CD14-positive monocyte (primary cell): ENCODE measurements at regions not wholly inside any gene's neighbourhood (a gene's known extent, or its start where the extent isn't known, plus 50 kb on each side); places are given as distances from the start of the nearest gene placed in this dataset.

Source experiments
- DNase-seq, 3 donors: peaks; one replicate each; pipeline ENCODE4 v3.0.0-alpha.2; 2011 to 2022
- H2AFZ ChIP-seq: 2 replicates; pipeline ENCODE4 v1.6.0; 2012; ENCODE audit warnings: mild to moderate bottlenecking, low read depth, low read length, inconsistent platforms; ENCODE audit not compliant: insufficient read depth, poor library complexity, severe bottlenecking
- H3K27ac ChIP-seq, 2 donors: 1 replicate in 1 of 2; 2 replicates in 1 of 2; pipeline ENCODE4 v1.5.1; 2012 to 2013; ENCODE audit warnings: low read length in 2 of 2, control low read depth in 1 of 2, inconsistent platforms in 1 of 2, low read depth in 1 of 2, mild to moderate bottlenecking in 1 of 2
- H3K27me3 ChIP-seq, 2 donors: one replicate each; pipeline versions ENCODE4 v1.6.0 to v1.6.1; 2011 to 2013; ENCODE audit warnings: low read length in 2 of 2; ENCODE audit not compliant: control insufficient read depth in 2 of 2, insufficient read depth in 2 of 2
- H3K36me3 ChIP-seq, 2 donors: replicated peaks in 1 of 2; 1 replicate in 1 of 2; 2 replicates in 1 of 2; pipeline versions ENCODE4 v1.5.1 to v1.6.1; 2012 to 2013; ENCODE audit warnings: low read length in 2 of 2, control low read depth in 1 of 2, inconsistent platforms in 1 of 2, mild to moderate bottlenecking in 1 of 2; ENCODE audit not compliant: insufficient read depth in 2 of 2, control insufficient read depth in 1 of 2
- H3K4me1 ChIP-seq, 2 donors: 1 replicate in 1 of 2; 2 replicates in 1 of 2; pipeline versions ENCODE4 v1.5.1 to v1.6.1; 2012 to 2013; ENCODE audit warnings: low read length in 2 of 2, control low read depth in 1 of 2, inconsistent platforms in 1 of 2, mild to moderate bottlenecking in 1 of 2, moderate library complexity in 1 of 2; ENCODE audit not compliant: insufficient read depth in 2 of 2, control insufficient read depth in 1 of 2
- H3K4me2 ChIP-seq: replicated peaks from 2 replicates; pipeline ENCODE3; 2012; ENCODE audit warnings: low read length, moderate library complexity, mild to moderate bottlenecking; ENCODE audit not compliant: poor library complexity, severe bottlenecking; ENCODE audit errors: extremely low read depth
- H3K4me3 ChIP-seq, 3 experiments: fragments of 200-600 bp in 1 of 3; sonication (generic) in 1 of 3; replicated peaks in 1 of 3; 1 replicate in 2 of 3; 2 replicates in 1 of 3; pipeline ENCODE4 v1.5.1; 2011 to 2013; ENCODE audit warnings: low read length in 3 of 3, mild to moderate bottlenecking in 3 of 3, control low read depth in 2 of 3, low read depth in 2 of 3, inconsistent platforms in 1 of 3, moderate library complexity in 1 of 3
- H3K79me2 ChIP-seq: 2 replicates; pipeline ENCODE4 v1.6.0; 2012; ENCODE audit warnings: mild to moderate bottlenecking, control low read depth, inconsistent platforms, low read length, moderate library complexity; ENCODE audit not compliant: insufficient read depth
- H3K9ac ChIP-seq: 2 replicates; pipeline ENCODE4 v1.6.0; 2017; ENCODE audit warnings: low read length, mild to moderate bottlenecking; ENCODE audit not compliant: insufficient read depth, poor library complexity, severe bottlenecking
- H3K9me3 ChIP-seq, 2 donors: replicated peaks in 1 of 2; 1 replicate in 1 of 2; 2 replicates in 1 of 2; pipeline versions ENCODE4 v1.5.1 to v1.6.1; 2012 to 2013; ENCODE audit warnings: low read length in 2 of 2, control low read depth in 1 of 2; ENCODE audit not compliant: control insufficient read depth in 1 of 2, insufficient read depth in 1 of 2
- H4K20me1 ChIP-seq: 2 replicates; pipeline ENCODE4 v1.6.0; 2012; ENCODE audit warnings: mild to moderate bottlenecking, low read length, control low read depth, moderate library complexity; ENCODE audit not compliant: insufficient read depth
- H3K27ac Mint-ChIP-seq, 7 donors: one replicate each; pipeline ENCODE4 v1.8.0; 2020; ENCODE audit warnings: mild to moderate bottlenecking in 7 of 7, mixed read lengths in 7 of 7, moderate library complexity in 6 of 7, inconsistent platforms in 2 of 7
- H3K27me3 Mint-ChIP-seq, 3 donors: one replicate each; pipeline ENCODE4 v1.8.0; 2021 to 2022; ENCODE audit warnings: low read depth in 3 of 3, mild to moderate bottlenecking in 3 of 3, mixed read lengths in 3 of 3, moderate library complexity in 3 of 3, inconsistent platforms in 1 of 3
- H3K36me3 Mint-ChIP-seq, 2 donors: one replicate each; pipeline ENCODE4 v1.8.0; 2020; ENCODE audit warnings: mixed read lengths in 2 of 2, inconsistent platforms in 1 of 2, mild to moderate bottlenecking in 1 of 2
- H3K4me1 Mint-ChIP-seq: one replicate; pipeline ENCODE4 v1.8.0; 2020; ENCODE audit warnings: mild to moderate bottlenecking, mixed read lengths
- H3K4me3 Mint-ChIP-seq, 2 donors: one replicate each; pipeline ENCODE4 v1.8.0; 2020; ENCODE audit warnings: mild to moderate bottlenecking in 2 of 2, mixed read lengths in 2 of 2, moderate library complexity in 1 of 2
- H3K9me3 Mint-ChIP-seq, 7 donors: one replicate each; pipeline ENCODE4 v1.8.0; 2020 to 2022; ENCODE audit warnings: mixed read lengths in 7 of 7, mild to moderate bottlenecking in 6 of 7, moderate library complexity in 6 of 7, inconsistent platforms in 2 of 7
- WGBS: methylation state at CpG from one replicate; pipeline ENCODE4 v1.1.5; 2013; ENCODE audit warnings: missing lambda C conversion rate; ENCODE audit not compliant: insufficient coverage; 5-methylcytosine and 5-hydroxymethylcytosine counted together
- intact Hi-C, 2 donors: fragments of 100-400 bp; cut with micrococcal nuclease; formaldehyde crosslinking; loops; one replicate each; pipeline versions ENCODE4 v1.15.0 to v1.15.1; 2023
- TF ChIP-seq, protein P1 (sequence below): fragments of 200-600 bp; IDR thresholded peaks from one replicate; pipeline ENCODE4 v1.8.0; 2022; ENCODE audit warnings: antibody characterized with exemption, mild to moderate bottlenecking

DNA sequence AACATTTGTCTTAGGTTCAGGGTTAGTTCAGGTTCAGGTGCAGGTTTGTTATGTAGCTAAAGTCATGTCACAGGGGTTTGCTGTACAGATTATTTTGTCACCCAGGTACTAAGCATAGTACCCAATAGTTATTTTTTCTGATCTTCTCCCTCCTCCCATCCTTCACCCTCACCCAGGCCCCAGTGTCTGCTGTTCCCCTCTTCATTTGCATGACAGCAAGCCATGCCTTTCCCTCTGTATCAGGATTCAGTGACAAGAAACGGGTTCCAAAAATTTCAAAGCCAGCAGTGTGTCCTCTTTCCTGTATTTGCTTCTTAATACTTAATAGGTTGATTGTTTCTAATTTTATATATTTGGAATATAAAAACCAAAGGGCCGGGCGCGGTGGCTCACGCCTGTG, 330.8 kb upstream of the SGCD start:
- intact Hi-C loops = loop anchor here in 1 of 2 donors (10.0 kb wide), 1 partner anchor 591 kb away; no protein-coding TSS in a partner anchor
- no peak overlapping the region for H3K4me2 ChIP-seq
- H3K36me3 ChIP-seq = no peaks in the 10 kb centered on the region
- H3K4me1 ChIP-seq = no peaks in the 10 kb centered on the region
- peaks cover 0 to 5% (median 0%) of the 10 kb centered on the region in 7 donors for H3K9me3 Mint-ChIP-seq
- no peaks in the 10 kb centered on the region for H3K27me3 ChIP-seq
- peaks cover 0 to 1% (median 0%) of the 10 kb centered on the region in 3 donors for H3K27me3 Mint-ChIP-seq
- no peaks in the 10 kb centered on the region for H3K4me1 Mint-ChIP-seq
- H3K9ac ChIP-seq = no peak overlapping the region
- H4K20me1 ChIP-seq = no peaks in the 10 kb centered on the region
- H3K4me3 Mint-ChIP-seq = no peak overlapping the region
- no peaks in the 10 kb centered on the region for H3K79me2 ChIP-seq
- H3K27ac ChIP-seq = no peak overlapping the region
- no peak for DNase-seq
- TF ChIP-seq, protein P1, sequence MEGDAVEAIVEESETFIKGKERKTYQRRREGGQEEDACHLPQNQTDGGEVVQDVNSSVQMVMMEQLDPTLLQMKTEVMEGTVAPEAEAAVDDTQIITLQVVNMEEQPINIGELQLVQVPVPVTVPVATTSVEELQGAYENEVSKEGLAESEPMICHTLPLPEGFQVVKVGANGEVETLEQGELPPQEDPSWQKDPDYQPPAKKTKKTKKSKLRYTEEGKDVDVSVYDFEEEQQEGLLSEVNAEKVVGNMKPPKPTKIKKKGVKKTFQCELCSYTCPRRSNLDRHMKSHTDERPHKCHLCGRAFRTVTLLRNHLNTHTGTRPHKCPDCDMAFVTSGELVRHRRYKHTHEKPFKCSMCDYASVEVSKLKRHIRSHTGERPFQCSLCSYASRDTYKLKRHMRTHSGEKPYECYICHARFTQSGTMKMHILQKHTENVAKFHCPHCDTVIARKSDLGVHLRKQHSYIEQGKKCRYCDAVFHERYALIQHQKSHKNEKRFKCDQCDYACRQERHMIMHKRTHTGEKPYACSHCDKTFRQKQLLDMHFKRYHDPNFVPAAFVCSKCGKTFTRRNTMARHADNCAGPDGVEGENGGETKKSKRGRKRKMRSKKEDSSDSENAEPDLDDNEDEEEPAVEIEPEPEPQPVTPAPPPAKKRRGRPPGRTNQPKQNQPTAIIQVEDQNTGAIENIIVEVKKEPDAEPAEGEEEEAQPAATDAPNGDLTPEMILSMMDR = no peak
- peak overlapping the region in 1 of 7 donors; percentile 66 for H3K27ac Mint-ChIP-seq
- H3K4me3 ChIP-seq = no peak overlapping the region
- no peak overlapping the region for H2AFZ ChIP-seq
- H3K9me3 ChIP-seq = no peaks in the 10 kb centered on the region
- H3K36me3 Mint-ChIP-seq = no peaks in the 10 kb centered on the region
- no CpG with 5 or more reads among the region's 5 CpGs for WGBS

DNA sequence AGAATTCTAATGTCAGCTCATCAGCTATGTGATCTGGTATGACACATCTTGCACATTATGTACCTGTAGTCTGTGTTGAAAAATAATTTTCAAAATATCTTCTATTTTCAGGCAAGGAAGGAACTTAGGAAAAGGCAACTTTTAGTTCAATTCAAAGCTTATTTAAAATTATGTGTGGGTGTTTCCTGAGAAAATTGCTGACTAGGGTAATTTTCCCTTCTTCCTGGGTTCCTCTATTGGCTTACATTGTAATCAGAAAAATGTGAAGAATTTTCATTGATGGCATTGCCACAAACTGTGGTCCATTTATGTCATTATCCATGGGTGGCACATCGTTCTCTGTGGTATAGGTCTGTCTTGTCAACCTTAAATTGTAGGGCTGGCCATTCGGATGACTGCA, 328.7 kb upstream of the SGCD start:
- no peaks in the 10 kb centered on the region for H3K27me3 ChIP-seq
- no peak overlapping the region for H3K4me2 ChIP-seq
- no peaks in the 10 kb centered on the region for H3K9me3 ChIP-seq
- no CpG with 5 or more reads among the region's 2 CpGs for WGBS
- no peak overlapping the region for H2AFZ ChIP-seq
- no peaks in the 10 kb centered on the region for H3K36me3 Mint-ChIP-seq
- TF ChIP-seq, protein P1 = no peak
- H3K27me3 Mint-ChIP-seq = peaks cover 0 to 1% (median 1%) of the 10 kb centered on the region in 3 donors
- DNase-seq = no peak
- H3K9me3 Mint-ChIP-seq = peaks cover 0 to 6% (median 0%) of the 10 kb centered on the region in 7 donors
- no peaks in the 10 kb centered on the region for H3K4me1 ChIP-seq
- no peaks in the 10 kb centered on the region for H3K79me2 ChIP-seq
- no peak overlapping the region for H3K27ac Mint-ChIP-seq
- H3K27ac ChIP-seq = no peak overlapping the region
- H3K4me3 Mint-ChIP-seq = no peak overlapping the region
- H3K4me1 Mint-ChIP-seq = no peaks in the 10 kb centered on the region
- no peak overlapping the region for H3K9ac ChIP-seq
- no peaks in the 10 kb centered on the region for H3K36me3 ChIP-seq
- no peaks in the 10 kb centered on the region for H4K20me1 ChIP-seq
- no peak overlapping the region for H3K4me3 ChIP-seq
- intact Hi-C loops = loop anchor here in 1 of 2 donors (10.0 kb wide), 1 partner anchor 593 kb away; no protein-coding TSS in a partner anchor
